Tibial nerve (tissue), 3 donors: ENCODE measurements at regions not wholly inside any gene's neighbourhood (a gene's known extent, or its start where the extent isn't known, plus 50 kb on each side); places are given as distances from the start of the nearest gene placed in this dataset.

Experiments used
- CTCF ChIP-seq, 5 experiments: fragments of 200-600 bp in 3 of 5; fragments of 450-650 bp in 2 of 5; sonication (generic) in 3 of 5; IDR thresholded peaks; one replicate each; pipeline ENCODE4 v1.5.1; 2016 to 2019; ENCODE audit warnings: antibody characterized with exemption in 5 of 5, mild to moderate bottlenecking in 3 of 5, moderate library complexity in 2 of 5
- POLR2A ChIP-seq, 2 donors: fragments of 450-650 bp; IDR thresholded peaks; one replicate each; pipeline ENCODE4 v1.6.1; 2017; ENCODE audit warnings: antibody characterized with exemption in 2 of 2, mild to moderate bottlenecking in 2 of 2, moderate library complexity in 2 of 2

DNA sequence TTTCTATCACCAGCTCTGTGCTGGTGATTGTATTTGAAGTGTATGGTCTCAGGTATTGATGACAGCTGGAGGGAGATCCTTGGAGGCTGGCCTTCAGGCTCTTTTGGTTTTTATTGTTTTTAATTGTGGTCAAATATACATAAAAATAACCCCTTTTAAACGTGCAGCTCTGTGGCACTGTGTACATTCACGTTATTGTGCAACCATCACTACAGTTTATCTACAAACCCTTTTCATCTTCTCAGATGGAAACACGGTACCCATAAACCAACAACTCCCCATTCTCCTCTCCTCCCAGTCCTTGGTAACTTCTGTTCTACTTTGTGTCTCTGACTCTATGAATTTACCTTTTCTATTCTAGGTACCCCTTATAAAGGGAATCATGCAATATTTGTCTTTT is 79.3 kb upstream of the ATP8B1 start:
- TF ChIP-seq CTCF (IDR thresholded peaks at IDR 0.05): no peak
- no peak for TF ChIP-seq POLR2A (IDR thresholded peaks at IDR 0.05)
